ENCODE measurements at regions not wholly inside any gene's neighbourhood (a gene's known extent, or its start where the extent isn't known, plus 50 kb on each side); places are given as distances from the start of the nearest gene placed in this dataset.

DNA sequence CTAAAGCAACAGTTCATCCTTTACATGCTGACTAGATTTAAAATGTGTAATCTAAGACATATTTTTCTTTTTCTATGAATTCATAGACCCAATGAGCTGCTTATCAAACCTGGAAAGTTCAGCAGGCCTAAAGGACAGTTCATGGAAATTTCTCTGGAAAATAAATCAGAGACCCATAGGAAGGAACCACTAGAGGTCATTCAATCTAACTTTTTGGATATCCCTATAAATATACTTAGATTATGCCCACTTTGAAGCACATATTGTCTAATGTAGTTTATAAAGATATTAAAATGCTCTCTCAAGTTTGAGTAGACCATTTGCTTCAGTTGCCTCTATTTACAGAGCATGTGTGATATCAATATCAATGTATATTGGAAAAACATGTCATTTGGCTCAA is 473.0 kb downstream of the FAT4 start:
- H3K9me3 Mint-ChIP-seq = no peaks in the 10 kb centered on the region
- DNase-seq (ENCODE audit: low spot score) = no peak
- ATAC-seq = no peak
- H3K27me3 Mint-ChIP-seq (ENCODE audit: low read depth) = no peaks in the 10 kb centered on the region
- POLR2A ChIA-PET = no interaction called here
- CTCF ChIA-PET = no interaction called here
- no peak overlapping the region for H3K27ac Mint-ChIP-seq
- no peaks in the 10 kb centered on the region for H3K36me3 Mint-ChIP-seq
- TF ChIP-seq, protein P1, sequence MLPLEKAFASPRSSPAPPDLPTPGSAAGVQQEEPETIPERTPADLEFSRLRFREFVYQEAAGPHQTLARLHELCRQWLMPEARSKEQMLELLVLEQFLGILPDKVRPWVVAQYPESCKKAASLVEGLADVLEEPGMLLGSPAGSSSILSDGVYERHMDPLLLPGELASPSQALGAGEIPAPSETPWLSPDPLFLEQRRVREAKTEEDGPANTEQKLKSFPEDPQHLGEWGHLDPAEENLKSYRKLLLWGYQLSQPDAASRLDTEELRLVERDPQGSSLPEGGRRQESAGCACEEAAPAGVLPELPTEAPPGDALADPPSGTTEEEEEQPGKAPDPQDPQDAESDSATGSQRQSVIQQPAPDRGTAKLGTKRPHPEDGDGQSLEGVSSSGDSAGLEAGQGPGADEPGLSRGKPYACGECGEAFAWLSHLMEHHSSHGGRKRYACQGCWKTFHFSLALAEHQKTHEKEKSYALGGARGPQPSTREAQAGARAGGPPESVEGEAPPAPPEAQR (CRISPR knock-in tag; IDR thresholded peaks at IDR 0.05) = no peak
- TF ChIP-seq, protein P2, sequence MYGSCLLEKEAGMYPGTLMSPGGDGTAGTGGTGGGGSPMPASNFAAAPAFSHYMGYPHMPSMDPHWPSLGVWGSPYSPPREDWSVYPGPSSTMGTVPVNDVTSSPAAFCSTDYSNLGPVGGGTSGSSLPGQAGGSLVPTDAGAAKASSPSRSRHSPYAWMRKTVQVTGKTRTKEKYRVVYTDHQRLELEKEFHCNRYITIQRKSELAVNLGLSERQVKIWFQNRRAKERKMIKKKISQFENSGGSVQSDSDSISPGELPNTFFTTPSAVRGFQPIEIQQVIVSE (CRISPR knock-in tag; IDR thresholded peaks at IDR 0.05; ENCODE audit: borderline replicate concordance) = no peak
- TF ChIP-seq, protein P3, sequence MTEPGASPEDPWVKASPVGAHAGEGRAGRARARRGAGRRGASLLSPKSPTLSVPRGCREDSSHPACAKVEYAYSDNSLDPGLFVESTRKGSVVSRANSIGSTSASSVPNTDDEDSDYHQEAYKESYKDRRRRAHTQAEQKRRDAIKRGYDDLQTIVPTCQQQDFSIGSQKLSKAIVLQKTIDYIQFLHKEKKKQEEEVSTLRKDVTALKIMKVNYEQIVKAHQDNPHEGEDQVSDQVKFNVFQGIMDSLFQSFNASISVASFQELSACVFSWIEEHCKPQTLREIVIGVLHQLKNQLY (CRISPR knock-in tag; IDR thresholded peaks at IDR 0.05) = no peak
- TF ChIP-seq FOXJ3 (CRISPR knock-in tag; IDR thresholded peaks at IDR 0.05; ENCODE audit: borderline replicate concordance) (no peak), NFATC4 (CRISPR knock-in tag; IDR thresholded peaks at IDR 0.05) (no peak), TP53 (CRISPR knock-in tag; IDR thresholded peaks at IDR 0.05) (no peak), NFE2L1 (CRISPR knock-in tag; IDR thresholded peaks at IDR 0.05) (no peak), SP1 (CRISPR knock-in tag; conservative IDR thresholded peaks at IDR 0.05) (no peak)
- no peak overlapping the region for H3K4me3 Mint-ChIP-seq
- peaks cover 10% of the 10 kb centered on the region for H3K4me1 Mint-ChIP-seq

DNA sequence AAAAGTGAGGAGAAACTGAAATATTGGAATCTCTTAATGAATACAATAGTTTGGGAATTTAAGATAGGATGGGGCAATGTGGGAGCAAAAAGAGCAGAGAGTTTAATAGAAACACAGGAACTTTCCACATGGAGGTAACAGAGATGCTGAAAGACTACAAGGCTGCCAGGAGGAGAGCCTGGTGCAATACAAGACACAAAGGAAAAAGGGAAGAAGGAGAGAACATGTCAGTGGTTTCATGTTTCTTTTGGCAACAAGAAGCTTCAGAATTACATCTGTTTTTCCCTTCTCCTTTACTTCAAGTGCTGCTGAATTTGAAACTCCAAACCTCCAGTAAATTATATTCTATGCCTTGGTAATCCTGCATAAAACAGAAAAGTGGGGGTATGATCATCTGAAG is 474.3 kb downstream of the FAT4 start:
- ChIA-PET CTCF (no interaction called here), POLR2A (no interaction called here)
- Mint-ChIP-seq H3K36me3 (no peaks in the 10 kb centered on the region), H3K27me3 (ENCODE audit: low read depth) (no peaks in the 10 kb centered on the region), H3K4me1 (peaks cover 14% of the 10 kb centered on the region), H3K27ac (no peak overlapping the region; the same call in 1 of the 2 replicates), H3K9me3 (peaks cover 4% of the 10 kb centered on the region), H3K4me3 (no peak overlapping the region)
- TF ChIP-seq, protein P3 (CRISPR knock-in tag; IDR thresholded peaks at IDR 0.05) = no peak
- TF ChIP-seq ZBTB21 (CRISPR knock-in tag; IDR thresholded peaks at IDR 0.05; ENCODE audit: borderline replicate concordance) (no peak), EMX1 (CRISPR knock-in tag; IDR thresholded peaks at IDR 0.05) (no peak), FOXP1 (CRISPR knock-in tag; IDR thresholded peaks at IDR 0.05; ENCODE audit: borderline replicate concordance) (no peak), ZNF416 (CRISPR knock-in tag; IDR thresholded peaks at IDR 0.05) (no peak), OVOL2 (CRISPR knock-in tag; IDR thresholded peaks at IDR 0.05; ENCODE audit: borderline replicate concordance) (no peak), ZNF121 (CRISPR knock-in tag; IDR thresholded peaks at IDR 0.05) (no peak), MYBL2 (CRISPR knock-in tag; IDR thresholded peaks at IDR 0.05) (no peak), NR1H2 (CRISPR knock-in tag; IDR thresholded peaks at IDR 0.05) (no peak)
- TF ChIP-seq, protein P4, sequence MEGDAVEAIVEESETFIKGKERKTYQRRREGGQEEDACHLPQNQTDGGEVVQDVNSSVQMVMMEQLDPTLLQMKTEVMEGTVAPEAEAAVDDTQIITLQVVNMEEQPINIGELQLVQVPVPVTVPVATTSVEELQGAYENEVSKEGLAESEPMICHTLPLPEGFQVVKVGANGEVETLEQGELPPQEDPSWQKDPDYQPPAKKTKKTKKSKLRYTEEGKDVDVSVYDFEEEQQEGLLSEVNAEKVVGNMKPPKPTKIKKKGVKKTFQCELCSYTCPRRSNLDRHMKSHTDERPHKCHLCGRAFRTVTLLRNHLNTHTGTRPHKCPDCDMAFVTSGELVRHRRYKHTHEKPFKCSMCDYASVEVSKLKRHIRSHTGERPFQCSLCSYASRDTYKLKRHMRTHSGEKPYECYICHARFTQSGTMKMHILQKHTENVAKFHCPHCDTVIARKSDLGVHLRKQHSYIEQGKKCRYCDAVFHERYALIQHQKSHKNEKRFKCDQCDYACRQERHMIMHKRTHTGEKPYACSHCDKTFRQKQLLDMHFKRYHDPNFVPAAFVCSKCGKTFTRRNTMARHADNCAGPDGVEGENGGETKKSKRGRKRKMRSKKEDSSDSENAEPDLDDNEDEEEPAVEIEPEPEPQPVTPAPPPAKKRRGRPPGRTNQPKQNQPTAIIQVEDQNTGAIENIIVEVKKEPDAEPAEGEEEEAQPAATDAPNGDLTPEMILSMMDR (IDR thresholded peaks at IDR 0.05) = no peak
- TF ChIP-seq, protein P5, sequence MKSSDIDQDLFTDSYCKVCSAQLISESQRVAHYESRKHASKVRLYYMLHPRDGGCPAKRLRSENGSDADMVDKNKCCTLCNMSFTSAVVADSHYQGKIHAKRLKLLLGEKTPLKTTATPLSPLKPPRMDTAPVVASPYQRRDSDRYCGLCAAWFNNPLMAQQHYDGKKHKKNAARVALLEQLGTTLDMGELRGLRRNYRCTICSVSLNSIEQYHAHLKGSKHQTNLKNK (CRISPR knock-in tag; IDR thresholded peaks at IDR 0.05) = no peak
- TF ChIP-seq, protein P2 (CRISPR knock-in tag; IDR thresholded peaks at IDR 0.05; ENCODE audit: borderline replicate concordance) = no peak
- TF ChIP-seq, protein P6, sequence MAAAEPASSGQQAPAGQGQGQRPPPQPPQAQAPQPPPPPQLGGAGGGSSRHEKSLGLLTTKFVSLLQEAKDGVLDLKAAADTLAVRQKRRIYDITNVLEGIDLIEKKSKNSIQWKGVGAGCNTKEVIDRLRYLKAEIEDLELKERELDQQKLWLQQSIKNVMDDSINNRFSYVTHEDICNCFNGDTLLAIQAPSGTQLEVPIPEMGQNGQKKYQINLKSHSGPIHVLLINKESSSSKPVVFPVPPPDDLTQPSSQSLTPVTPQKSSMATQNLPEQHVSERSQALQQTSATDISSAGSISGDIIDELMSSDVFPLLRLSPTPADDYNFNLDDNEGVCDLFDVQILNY (CRISPR knock-in tag; IDR thresholded peaks at IDR 0.05) = no peak
- TF ChIP-seq, protein P7, sequence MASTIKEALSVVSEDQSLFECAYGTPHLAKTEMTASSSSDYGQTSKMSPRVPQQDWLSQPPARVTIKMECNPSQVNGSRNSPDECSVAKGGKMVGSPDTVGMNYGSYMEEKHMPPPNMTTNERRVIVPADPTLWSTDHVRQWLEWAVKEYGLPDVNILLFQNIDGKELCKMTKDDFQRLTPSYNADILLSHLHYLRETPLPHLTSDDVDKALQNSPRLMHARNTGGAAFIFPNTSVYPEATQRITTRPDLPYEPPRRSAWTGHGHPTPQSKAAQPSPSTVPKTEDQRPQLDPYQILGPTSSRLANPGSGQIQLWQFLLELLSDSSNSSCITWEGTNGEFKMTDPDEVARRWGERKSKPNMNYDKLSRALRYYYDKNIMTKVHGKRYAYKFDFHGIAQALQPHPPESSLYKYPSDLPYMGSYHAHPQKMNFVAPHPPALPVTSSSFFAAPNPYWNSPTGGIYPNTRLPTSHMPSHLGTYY (CRISPR knock-in tag; IDR thresholded peaks at IDR 0.05) = no peak
- ATAC-seq (peak; percentile 62), DNase-seq (ENCODE audit: low spot score) (no peak)
